Retinal pigment epithelial cell (primary cell): ENCODE measurements at regions not wholly inside any gene's neighbourhood (a gene's known extent, or its start where the extent isn't known, plus 50 kb on each side); places are given as distances from the start of the nearest gene placed in this dataset.

Experiments
- DNase-seq: peaks from one replicate; pipeline ENCODE4 v3.0.0-alpha.2; 2010; ENCODE audit warnings: low read depth
- H3K4me3 ChIP-seq: 2 replicates; pipeline ENCODE4 v1.5.1; 2011; ENCODE audit warnings: mild to moderate bottlenecking, low read length, control low read depth, moderate library complexity
- TF ChIP-seq, protein P1 (sequence below): conservative IDR thresholded peaks from 2 replicates; pipeline ENCODE4 v1.5.1; 2011; ENCODE audit warnings: low read depth, low read length, control low read depth, inconsistent platforms

GRCh38 chr4:96108146-96108545 lies 268.3 kb downstream of the PDHA2 start:
- no peak overlapping the region for H3K4me3 ChIP-seq
- no peak for DNase-seq
- TF ChIP-seq, protein P1, sequence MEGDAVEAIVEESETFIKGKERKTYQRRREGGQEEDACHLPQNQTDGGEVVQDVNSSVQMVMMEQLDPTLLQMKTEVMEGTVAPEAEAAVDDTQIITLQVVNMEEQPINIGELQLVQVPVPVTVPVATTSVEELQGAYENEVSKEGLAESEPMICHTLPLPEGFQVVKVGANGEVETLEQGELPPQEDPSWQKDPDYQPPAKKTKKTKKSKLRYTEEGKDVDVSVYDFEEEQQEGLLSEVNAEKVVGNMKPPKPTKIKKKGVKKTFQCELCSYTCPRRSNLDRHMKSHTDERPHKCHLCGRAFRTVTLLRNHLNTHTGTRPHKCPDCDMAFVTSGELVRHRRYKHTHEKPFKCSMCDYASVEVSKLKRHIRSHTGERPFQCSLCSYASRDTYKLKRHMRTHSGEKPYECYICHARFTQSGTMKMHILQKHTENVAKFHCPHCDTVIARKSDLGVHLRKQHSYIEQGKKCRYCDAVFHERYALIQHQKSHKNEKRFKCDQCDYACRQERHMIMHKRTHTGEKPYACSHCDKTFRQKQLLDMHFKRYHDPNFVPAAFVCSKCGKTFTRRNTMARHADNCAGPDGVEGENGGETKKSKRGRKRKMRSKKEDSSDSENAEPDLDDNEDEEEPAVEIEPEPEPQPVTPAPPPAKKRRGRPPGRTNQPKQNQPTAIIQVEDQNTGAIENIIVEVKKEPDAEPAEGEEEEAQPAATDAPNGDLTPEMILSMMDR: no peak

GRCh38 chr4:96112631-96113030 lies 272.7 kb downstream of the PDHA2 start:
- TF ChIP-seq, protein P1: no peak
- no peak for DNase-seq
- no peak overlapping the region for H3K4me3 ChIP-seq

DNA sequence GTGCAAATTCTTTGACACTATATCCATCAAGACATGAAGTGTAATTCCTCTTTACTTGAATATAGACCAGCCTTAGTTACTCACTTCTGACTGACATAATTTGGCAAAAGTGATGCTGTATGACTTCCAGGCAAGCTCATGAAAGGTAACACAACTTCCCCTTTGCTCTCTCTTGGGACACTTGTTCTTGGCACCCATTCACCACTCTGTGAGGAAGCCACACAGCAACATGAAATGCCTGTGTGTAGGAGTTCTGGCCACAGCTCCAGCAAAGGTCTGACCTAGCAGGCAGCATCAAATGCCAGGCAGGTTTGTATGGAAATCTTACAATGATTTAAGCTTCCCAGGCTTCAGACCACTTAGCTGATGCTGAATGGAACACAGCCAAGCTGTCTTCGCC lies 280.3 kb downstream of the PDHA2 start:
- TF ChIP-seq, protein P1: no peak
- DNase-seq: no peak
- no peak overlapping the region for H3K4me3 ChIP-seq

DNA sequence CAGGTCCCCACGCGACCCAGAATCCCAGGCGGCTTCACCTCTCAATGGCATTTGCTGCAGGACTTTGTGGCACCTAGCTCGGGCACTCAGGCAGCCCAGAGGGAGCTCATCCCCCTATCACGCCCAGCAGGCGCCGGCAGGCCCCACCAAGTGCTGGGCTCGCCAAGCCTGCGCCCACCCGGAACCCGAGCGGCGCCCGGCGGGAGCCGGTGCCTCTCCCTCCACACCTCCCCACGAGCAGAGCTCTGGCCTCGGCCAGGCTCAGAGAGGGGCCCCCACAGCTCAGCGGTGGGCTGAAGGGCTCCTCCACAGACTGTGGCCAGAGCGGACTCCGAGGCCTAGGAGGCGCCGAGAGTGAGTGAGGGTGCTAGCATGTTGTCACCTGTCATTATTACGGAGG lies 286.3 kb downstream of the PDHA2 start:
- H3K4me3 ChIP-seq: no peak overlapping the region
- TF ChIP-seq, protein P1: no peak
- DNase-seq: no peak

- no peak overlapping the region for H3K4me3 ChIP-seq
- TF ChIP-seq, protein P1: no peak
- no peak for DNase-seq
These were observed 291.3 kb downstream of the PDHA2 start for GRCh38 chr4:96131186-96131585.

DNA sequence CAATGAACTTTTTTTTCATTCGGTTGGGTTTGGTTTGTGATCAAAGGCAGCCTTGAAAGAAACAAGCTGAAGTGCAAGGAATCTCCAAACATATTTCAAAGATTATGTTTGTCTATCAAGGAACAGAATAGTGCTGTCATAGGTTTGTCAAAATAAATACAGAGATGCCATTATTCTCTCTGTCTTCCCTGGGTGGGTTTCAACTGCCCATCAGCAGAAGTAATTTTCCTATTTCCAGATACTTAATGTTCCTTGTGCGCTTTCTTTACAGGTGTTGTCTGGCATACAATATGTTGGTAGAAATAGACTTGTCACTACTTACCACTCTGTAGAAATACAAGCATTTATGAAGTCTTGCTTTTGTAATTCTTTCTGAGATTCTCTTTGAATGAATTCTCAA lies 294.9 kb downstream of the PDHA2 start:
- TF ChIP-seq, protein P1: no peak
- DNase-seq: no peak

DNA sequence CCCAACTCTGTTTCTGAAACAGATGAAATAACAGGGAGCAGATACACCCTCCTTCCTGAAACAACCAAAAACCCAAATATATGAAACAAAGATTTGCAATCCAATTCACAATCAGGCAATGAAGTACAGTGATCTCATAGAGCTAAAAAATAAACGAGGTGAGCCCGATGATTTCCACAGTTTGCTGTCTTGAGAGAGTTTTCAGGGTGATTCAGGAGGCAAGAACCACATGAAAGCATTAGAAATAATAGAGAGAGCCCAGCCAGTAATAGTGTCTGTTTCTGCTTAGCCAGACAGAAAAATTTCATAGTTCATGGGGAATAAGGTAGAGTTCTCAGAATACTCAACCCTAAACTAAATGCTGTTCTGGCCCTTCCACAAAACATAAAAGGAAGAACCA lies 296.2 kb downstream of the PDHA2 start:
- no peak for DNase-seq
- no peak overlapping the region for H3K4me3 ChIP-seq
- TF ChIP-seq, protein P1: no peak

More for the DNA sequence above, 294.9 kb downstream of the PDHA2 start:
- H3K4me3 ChIP-seq: no peak overlapping the region
